GM08714 (cell line): ENCODE measurements at regions not wholly inside any gene's neighbourhood (a gene's known extent, or its start where the extent isn't known, plus 50 kb on each side); places are given as distances from the start of the nearest gene placed in this dataset.

Source experiments
- H3K4me3 ChIP-seq: fragments of 200-500 bp; sonication (Bioruptor generic); 2 replicates; pipeline ENCODE4 v1.5.1; 2014; ENCODE audit warnings: mild to moderate bottlenecking, low read length, inconsistent platforms
- ZNF274 ChIP-seq: IDR thresholded peaks from 2 replicates; pipeline ENCODE4 v1.6.1; 2012; ENCODE audit warnings: mild to moderate bottlenecking, low read depth, low read length

DNA sequence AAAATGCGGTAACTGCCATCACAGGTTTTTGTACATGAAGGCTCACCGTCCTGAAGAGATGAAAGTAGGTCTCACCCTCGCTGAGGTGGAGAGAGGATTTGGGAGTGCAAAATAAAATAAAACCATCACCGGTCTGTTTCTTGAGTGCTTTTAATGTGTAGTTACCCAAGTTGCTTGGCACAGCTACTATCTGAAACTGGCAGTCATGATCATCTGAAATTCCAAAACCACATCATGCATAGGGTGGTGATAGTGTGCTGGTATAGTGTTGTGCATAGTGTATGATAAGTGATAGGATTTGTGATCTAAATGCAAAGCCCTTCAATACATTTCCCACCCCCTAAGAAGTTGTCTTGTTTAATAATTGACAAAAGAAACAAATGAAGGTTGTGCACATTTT, 381.3 kb downstream of the DMRT2 start:
- TF ChIP-seq ZNF274, result no peak
- no peak overlapping the region for H3K4me3 ChIP-seq

DNA sequence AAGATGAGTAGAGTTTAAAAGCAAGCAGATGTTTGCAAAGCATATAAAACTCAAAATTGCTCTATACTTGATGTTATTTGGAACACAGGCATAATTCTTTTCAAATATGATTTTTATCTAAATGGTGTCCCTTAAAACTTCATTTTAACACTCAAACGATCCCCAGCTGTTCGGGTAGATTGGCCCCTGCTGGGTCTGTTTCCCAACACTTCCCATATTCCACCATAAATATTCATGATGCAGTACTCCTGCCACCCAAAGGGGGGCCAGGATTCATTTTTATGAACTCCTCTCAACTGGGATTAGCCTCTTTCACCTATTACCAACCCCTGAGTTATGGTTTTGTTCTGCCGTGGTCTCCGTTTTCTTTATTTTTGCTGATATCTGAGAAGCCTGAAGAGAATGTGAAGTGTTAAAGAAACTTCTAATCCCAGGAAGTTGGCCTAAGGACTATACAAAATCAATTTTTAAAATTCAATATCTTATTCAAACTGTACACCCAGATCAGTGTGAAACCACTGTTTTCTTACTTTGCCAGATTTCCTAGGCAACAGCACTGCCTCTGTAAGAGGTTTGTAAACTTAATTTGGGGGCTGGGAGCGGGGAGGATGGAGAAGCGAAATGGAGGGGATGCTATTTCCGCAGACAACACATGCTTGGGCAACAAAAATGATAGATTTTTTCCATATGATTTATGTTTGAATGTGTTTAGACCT, 384.1 kb downstream of the DMRT2 start:
- TF ChIP-seq ZNF274, result no peak
- no peak overlapping the region for H3K4me3 ChIP-seq

DNA sequence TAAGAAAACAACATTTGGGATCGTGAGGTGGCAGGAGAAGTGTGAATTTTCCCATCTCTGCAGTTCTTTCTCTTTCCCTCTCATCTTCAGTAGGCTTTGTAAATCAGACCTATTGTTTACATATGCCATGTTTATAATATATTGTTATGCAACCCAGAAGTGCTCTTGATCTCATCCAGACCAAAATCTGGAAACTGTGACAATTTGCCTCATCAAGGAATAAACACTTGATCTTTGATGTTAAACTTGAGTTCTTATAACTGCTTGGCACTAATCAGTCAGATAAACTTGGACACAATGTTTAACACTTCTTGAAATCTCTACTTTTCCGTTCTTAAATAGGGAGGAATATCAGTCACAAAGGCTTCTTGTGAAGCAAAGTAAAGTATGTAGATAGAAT, 384.7 kb downstream of the DMRT2 start:
- TF ChIP-seq ZNF274, result no peak

DNA sequence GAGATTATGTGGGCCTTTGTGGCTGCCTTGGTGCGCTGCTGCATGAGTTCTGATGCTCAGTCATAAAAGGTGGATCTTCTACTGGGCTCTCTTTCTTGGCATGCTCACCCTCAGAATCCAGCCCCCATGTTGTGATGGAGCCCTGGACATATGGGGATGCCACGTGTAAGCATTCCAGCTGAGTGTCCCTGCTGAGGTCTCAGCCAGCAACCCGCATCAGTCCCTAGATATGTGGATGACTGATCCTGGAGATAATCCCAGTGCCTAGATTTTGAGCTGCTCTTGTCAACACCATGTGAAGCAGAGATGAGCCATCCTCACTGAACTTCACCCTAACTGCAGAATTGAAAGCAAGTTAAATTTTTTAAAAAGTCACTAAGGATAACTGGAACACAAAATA, 390.1 kb downstream of the DMRT2 start:
- TF ChIP-seq ZNF274, result no peak
- H3K4me3 ChIP-seq, result no peak overlapping the region

More for the DNA sequence above, 384.7 kb downstream of the DMRT2 start:
- H3K4me3 ChIP-seq, result no peak overlapping the region

DNA sequence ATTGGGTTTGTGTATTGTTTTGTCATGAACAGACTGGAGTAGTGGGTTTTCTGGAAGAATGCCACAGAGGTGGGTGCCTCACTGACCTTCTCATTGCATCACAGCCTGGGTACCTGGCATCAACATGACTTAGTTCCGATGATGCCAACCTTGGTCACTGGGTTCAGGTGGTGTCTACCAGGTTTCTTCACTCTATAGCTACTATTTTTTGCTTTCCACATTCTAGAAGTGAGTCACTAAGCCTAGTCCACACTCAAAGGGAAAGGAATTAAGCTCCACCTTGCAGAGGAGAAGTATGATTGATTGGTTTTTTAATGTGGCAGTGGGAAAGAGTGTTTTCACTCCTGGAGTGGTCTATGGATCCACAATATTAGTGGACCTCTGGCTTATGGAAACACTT, 391.9 kb downstream of the DMRT2 start:
- TF ChIP-seq ZNF274, result no peak
- no peak overlapping the region for H3K4me3 ChIP-seq

DNA sequence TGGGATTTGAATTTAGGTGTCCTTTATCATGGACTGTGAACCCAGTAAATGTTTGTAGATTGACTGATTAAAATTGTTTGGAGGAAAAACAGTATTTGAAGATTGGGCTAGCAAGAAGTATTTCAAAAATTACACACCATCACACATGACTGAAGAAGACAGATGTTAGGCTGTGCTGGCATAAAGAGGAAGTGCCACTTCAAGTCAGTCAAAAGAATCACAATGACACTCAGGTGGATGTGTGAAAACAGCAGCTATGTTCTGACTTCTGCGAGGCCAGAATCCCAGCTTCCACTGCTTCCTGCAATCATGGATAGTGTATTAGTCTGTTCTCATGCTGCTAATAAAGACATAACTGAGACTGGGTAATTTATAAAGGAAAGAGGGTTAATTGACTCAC, 393.3 kb downstream of the DMRT2 start:
- H3K4me3 ChIP-seq, result no peak overlapping the region
- TF ChIP-seq ZNF274, result no peak

DNA sequence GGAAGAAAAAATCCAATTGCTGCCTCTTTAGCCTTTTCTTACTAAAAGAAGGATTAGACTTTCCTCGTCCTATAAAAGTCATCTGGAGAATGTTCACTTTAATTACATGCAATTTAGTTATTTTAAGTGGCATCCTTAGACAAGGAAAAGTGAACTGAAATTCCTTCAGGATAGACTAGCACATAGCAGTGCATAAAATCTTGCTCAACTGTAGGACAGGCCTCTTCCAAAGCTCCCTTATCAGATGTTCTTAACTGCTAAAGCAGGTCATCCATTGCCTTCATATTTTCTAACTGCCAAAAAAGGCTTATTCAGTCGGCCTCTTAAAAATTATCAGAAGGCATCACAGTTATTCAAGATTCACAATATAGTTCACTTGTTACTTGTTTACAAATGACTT, 396.5 kb downstream of the DMRT2 start:
- no peak for TF ChIP-seq ZNF274
- H3K4me3 ChIP-seq, result no peak overlapping the region

DNA sequence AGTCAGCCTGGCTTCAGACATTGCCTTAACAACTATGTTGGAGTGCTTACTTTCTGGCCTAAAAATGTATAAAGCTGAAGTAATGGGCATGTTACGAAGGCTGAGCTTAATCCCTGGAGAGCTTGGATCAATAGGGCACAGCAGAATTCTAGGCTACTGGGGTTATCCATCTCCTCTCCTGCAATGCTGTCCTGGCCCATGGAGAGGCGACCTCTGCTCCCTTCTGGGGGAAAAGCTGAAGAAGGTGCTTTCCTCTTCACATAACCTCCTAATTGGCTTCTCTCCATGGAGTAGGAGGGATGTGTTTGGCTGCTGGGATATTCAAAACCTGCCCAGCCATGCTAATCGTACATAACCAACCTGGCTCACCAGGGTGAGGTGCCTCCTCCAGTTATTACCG, 403.5 kb downstream of the DMRT2 start:
- H3K4me3 ChIP-seq, result no peak overlapping the region
- no peak for TF ChIP-seq ZNF274

DNA sequence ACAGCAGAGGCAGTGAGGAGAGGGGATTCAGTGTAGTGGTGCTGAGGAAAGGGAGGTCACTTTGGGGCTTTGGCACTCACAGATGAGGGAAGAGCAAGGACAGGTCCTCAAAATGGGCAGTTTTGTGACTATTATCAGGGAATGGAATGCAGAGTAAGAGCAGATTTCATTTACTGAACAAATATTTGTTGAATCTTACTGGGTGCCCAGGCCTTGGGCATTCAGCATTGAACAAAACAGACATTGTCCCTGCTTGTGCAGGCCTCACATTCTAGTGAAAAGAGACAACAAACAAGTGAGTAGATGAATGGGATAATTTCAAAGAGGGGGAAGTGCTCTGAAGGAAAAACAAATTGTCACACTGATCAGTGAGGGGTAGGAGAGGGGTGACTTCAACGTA, 404.1 kb downstream of the DMRT2 start:
- H3K4me3 ChIP-seq, result no peak overlapping the region
- no peak for TF ChIP-seq ZNF274

DNA sequence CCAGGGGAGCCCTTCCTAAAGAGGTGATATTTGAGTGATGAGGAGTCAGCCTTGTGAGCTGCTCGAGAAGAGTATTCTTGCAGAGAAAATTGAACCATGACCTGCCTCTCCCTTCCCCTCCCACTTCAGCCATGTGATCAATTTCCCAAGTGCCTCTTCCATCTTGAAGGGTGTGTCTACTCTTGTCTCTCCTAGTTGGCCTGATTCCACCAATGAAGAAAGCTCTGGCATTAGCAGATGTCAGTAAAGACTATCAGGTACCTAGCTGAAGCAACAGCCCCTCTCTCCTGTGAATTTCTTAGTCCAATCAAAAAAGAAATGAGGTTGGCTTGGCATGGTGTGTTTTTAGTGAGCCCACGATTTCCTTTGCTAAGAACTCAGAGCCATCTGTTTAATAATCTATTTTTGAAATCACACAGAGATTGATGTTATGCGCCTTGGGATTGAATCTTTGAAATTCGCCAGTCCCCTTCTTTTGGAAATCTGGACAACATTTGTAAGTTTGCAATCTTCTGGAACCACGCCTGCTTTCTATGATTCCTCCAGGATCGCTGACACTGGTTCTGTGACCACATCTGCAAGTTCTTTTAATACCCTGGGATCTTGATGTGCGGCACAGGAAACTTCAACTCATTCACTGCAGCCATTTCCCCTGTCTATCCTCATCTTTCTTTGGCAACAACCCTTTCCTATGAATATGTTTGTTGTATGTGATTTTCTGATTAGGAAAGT, 404.6 kb downstream of the DMRT2 start:
- H3K4me3 ChIP-seq, result no peak overlapping the region
- no peak for TF ChIP-seq ZNF274

DNA sequence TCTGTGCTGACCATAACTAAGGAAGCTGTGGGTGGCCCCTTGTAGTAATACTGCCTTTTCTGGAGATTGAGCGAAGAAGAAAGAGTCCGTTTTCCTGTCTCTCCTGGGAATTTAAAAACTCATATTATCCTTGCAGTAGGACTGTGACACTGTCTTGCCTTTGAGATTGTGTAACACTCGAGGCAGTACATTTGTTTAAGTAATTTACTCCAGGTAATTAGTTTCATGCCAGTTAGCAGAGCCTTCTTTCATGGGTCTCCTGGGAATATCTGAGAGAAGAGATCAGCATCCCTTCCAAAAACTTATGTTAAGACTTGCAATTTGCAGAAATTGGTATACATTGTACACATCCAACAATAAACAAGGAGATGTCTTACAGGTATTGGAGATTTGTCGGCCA, 405.6 kb downstream of the DMRT2 start:
- H3K4me3 ChIP-seq, result no peak overlapping the region
- no peak for TF ChIP-seq ZNF274

DNA sequence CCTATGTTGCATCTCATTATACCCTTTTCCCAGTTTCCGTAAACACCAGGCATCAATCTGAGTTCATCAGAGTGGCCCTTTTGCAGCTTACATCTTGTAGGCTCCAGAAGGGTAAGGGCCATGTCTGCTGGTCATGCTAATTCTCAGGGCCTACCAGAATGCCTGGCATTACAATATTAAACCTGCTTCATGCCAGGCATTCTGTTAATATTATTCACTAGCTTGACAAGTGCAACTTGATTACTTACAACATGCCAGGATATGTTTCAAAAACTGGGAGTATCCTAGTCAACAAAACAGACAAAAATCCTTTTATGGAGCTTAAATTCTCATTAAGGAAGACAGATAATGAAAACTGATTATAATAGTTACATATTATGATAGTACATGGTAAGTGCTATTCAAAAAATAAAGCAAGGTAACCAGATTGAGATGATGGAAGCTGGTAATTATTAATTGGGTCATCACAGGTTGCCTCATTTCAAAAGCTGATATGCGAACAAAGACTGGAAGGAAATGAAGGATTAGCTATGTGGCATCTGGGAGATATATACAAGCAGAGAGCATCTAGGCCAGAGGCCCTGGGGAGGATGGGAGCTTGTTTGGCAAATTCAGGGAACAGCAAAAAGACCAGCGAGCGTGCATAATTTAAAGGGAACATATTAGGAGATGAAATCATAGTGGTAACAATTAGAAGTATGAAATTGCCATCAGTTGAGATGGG, 406.3 kb downstream of the DMRT2 start:
- no peak for TF ChIP-seq ZNF274
- no peak overlapping the region for H3K4me3 ChIP-seq

DNA sequence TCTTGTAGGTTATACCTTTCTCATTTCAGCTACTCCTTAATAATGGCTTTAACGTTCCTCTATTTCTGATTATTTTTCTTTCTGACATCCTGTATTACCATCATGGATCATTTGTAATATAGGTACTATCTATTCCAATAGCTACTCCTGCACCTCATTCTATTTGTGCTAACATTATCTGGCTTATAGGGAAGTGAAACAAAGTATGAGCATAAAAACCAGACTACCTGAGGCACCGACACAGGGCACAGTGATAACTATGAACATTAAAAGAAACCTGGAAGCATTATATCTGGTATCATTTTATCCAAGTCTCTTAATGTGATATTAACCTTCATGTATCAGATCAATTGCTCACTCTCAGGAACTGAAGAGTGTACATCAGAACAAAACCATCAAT, 407.3 kb downstream of the DMRT2 start:
- no peak for TF ChIP-seq ZNF274
- no peak overlapping the region for H3K4me3 ChIP-seq

DNA sequence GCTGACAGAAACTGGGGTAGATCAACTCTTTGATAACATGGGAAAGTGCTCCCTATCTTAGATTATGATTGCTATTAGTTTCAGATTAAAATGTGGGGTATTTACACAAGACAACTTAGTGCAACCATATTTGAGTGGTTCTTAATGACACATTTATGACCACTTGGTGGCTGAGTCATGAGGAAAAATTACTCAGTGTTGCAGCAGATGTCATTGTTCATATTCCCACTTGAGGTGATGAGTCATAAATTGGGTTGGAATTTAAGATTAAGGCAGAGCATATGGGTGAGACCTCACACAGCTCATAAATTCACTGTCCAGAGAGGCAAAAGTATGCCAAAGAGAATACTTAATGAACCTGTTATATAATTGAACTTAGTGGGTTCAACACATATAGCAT, 408.3 kb downstream of the DMRT2 start:
- TF ChIP-seq ZNF274, result no peak
- no peak overlapping the region for H3K4me3 ChIP-seq
